ENCODE measurements at regions not wholly inside any gene's neighbourhood (a gene's known extent, or its start where the extent isn't known, plus 50 kb on each side); places are given as distances from the start of the nearest gene placed in this dataset.

GRCh38 chr20:58142843-58143185 is 85.6 kb downstream of the ANKRD60 start:
- Histone ChIP-seq H3K4me3 (replicated peaks in 1 of 3; ENCODE audit: insufficient read depth in 1 of 3, low read depth in 1 of 3, low read length in 3 of 3) (no peak overlapping the region), H3K9me1 (replicated peaks; ENCODE audit: control insufficient read depth, extremely low read depth, insufficient read depth, low read length) (no peaks in the 10 kb centered on the region), H3K9ac (replicated peaks; ENCODE audit: extremely low read depth, insufficient read depth, low read length) (no peak overlapping the region), H3K27ac (ENCODE audit: insufficient read depth, low read depth, low read length) (no peak overlapping the region), H3K79me2 (ENCODE audit: control insufficient read depth, insufficient read depth, low read length) (no peaks in the 10 kb centered on the region), H3K9me3 (replicated peaks; ENCODE audit: control insufficient read depth, insufficient read depth, low read length) (no peaks in the 10 kb centered on the region), H4K20me1 (replicated peaks; ENCODE audit: control insufficient read depth, extremely low read depth, insufficient read depth, low read length) (no peaks in the 10 kb centered on the region), H2AFZ (ENCODE audit: low read depth, low read length) (no peak overlapping the region), H3K27me3 (ENCODE audit: control insufficient read depth in 2 of 2, insufficient read depth in 2 of 2, low read length in 2 of 2) (peaks cover 0 to 2% of the 10 kb centered on the region in 2 experiments), H3K4me1 (ENCODE audit: control insufficient read depth, extremely low read depth, insufficient read depth, low read length) (no peaks in the 10 kb centered on the region), H3K4me2 (ENCODE audit: insufficient read depth, low read length) (no peak overlapping the region), H3K36me3 (ENCODE audit: control insufficient read depth in 2 of 2, extremely low read depth in 1 of 2, insufficient read depth in 2 of 2, low read length in 2 of 2) (no peaks in the 10 kb centered on the region)
- intact Hi-C loops (cut with micrococcal nuclease) (no loop called here), dilution Hi-C loops (cut with MboI; ENCODE audit: extremely low pct_ligation_motif_present, low sequenced_read_pairs) (no loop called here)
- BruUV-seq (replicated peaks): no TSS peak
- TF ChIP-seq EZH2 (IDR thresholded peaks at IDR 0.05; ENCODE audit: borderline replicate concordance, low read depth, low read length, severe bottlenecking): no peak
- TF ChIP-seq, protein P1, sequence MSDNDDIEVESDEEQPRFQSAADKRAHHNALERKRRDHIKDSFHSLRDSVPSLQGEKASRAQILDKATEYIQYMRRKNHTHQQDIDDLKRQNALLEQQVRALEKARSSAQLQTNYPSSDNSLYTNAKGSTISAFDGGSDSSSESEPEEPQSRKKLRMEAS (IDR thresholded peaks at IDR 0.05; ENCODE audit: insufficient read depth, insufficient read length): no peak
- no peak for TF ChIP-seq POLR2AphosphoS5 (IDR thresholded peaks at IDR 0.05; ENCODE audit: insufficient read depth, low read depth, low read length)
- TF ChIP-seq JUN (IDR thresholded peaks at IDR 0.05; ENCODE audit: borderline replicate concordance, insufficient read depth, insufficient read length, low read depth): no peak
- TF ChIP-seq GATA2 (IDR thresholded peaks at IDR 0.05; ENCODE audit: insufficient read depth, insufficient read length, low read depth, low read length): no peak
- no peak for TF ChIP-seq MYC (IDR thresholded peaks at IDR 0.05; ENCODE audit: low read depth, low read length)
- TF ChIP-seq POLR2A (IDR thresholded peaks at IDR 0.05; ENCODE audit: low read depth, low read length): no peak
- TF ChIP-seq FOS (IDR thresholded peaks at IDR 0.05; ENCODE audit: borderline replicate concordance, insufficient read depth, low read length): no peak
- TF ChIP-seq, protein P2, sequence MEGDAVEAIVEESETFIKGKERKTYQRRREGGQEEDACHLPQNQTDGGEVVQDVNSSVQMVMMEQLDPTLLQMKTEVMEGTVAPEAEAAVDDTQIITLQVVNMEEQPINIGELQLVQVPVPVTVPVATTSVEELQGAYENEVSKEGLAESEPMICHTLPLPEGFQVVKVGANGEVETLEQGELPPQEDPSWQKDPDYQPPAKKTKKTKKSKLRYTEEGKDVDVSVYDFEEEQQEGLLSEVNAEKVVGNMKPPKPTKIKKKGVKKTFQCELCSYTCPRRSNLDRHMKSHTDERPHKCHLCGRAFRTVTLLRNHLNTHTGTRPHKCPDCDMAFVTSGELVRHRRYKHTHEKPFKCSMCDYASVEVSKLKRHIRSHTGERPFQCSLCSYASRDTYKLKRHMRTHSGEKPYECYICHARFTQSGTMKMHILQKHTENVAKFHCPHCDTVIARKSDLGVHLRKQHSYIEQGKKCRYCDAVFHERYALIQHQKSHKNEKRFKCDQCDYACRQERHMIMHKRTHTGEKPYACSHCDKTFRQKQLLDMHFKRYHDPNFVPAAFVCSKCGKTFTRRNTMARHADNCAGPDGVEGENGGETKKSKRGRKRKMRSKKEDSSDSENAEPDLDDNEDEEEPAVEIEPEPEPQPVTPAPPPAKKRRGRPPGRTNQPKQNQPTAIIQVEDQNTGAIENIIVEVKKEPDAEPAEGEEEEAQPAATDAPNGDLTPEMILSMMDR (IDR thresholded peaks at IDR 0.05; ENCODE audit: extremely low read depth in 1 of 2, insufficient read depth in 1 of 2, low read depth in 1 of 2, low read length in 2 of 2): no peak
- FAIRE-seq: no peak
- no peak for DNase-seq (ENCODE audit: low read depth, low spot score)
- ChIA-PET POLR2A (no interaction called here), CTCF (no interaction called here)
